ENCODE measurements at regions not wholly inside any gene's neighbourhood (a gene's known extent, or its start where the extent isn't known, plus 50 kb on each side); places are given as distances from the start of the nearest gene placed in this dataset.

DNA sequence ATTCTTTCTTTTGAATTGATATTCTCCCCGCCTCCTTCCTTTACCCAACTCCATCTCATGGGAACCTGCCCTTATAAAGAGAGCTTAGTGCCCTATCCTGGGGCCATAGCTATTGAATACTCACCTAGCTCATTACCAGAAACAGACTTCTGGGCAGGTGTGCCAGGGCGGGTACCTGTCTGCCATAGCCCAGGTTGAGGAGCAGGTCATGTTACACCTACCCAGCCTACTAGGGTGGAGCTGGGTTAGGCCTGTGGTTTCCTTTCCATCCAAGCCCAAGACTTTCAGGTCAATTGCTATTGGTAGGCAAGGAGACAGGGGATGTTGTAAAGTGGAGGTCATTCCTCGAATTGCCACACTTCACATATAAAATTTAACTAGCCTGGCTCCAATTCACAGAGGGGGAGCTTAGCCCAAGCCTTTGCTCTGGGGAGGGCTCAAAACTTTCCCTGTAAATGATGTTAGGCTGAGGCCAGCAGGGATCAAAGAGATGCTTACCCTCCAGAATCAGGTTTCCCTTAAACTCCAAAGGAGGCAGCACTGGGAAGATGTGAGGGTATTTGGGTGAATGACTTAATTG is 87.1 kb upstream of the IPO9 start:
- POLR2A ChIA-PET = interaction anchor here (1.2 kb wide), 1 partner anchor 49 kb away, joined by 3 read pairs; no protein-coding TSS in a partner anchor
- CTCF ChIA-PET = interaction anchor here (1.0 to 2.5 kb wide), 2 partner anchors 26 to 51 kb away, joined by 3 to 11 read pairs; no protein-coding TSS in a partner anchor
- TF ChIP-seq CTCF (IDR thresholded peaks at IDR 0.05; ENCODE audit: low read depth, low read length) = no peak
- no peaks in the 10 kb centered on the region; the same call in 1 of the 2 replicates for H3K9me3 ChIP-seq (ENCODE audit: control insufficient read depth, insufficient read depth, low read length)
- no peak overlapping the region for H3K27ac ChIP-seq (ENCODE audit: low read depth, low read length)
- H3K4me3 ChIP-seq (ENCODE audit: low read depth, low read length) = no peak overlapping the region
- DNase-seq (ENCODE audit: low read depth, low spot score) = no peak
- H3K27me3 ChIP-seq (ENCODE audit: control insufficient read depth, insufficient read depth, low read length) = no peaks in the 10 kb centered on the region

GRCh38 chr1:201742476-201742875 is 86.5 kb upstream of the IPO9 start:
- no peaks in the 10 kb centered on the region for H3K27me3 ChIP-seq (ENCODE audit: control insufficient read depth, insufficient read depth, low read length)
- no peak for TF ChIP-seq CTCF (IDR thresholded peaks at IDR 0.05; ENCODE audit: low read depth, low read length)
- no peak for DNase-seq (ENCODE audit: low read depth, low spot score)
- no peak overlapping the region for H3K4me3 ChIP-seq (ENCODE audit: low read depth, low read length)
- POLR2A ChIA-PET = interaction anchor here (1.2 kb wide), 1 partner anchor 49 kb away, joined by 3 read pairs; no protein-coding TSS in a partner anchor
- CTCF ChIA-PET = interaction anchor here (1.0 to 2.5 kb wide), 2 partner anchors 26 to 51 kb away, joined by 3 to 11 read pairs; no protein-coding TSS in a partner anchor
- no peaks in the 10 kb centered on the region; the same call in 1 of the 2 replicates for H3K9me3 ChIP-seq (ENCODE audit: control insufficient read depth, insufficient read depth, low read length)
- H3K27ac ChIP-seq (ENCODE audit: low read depth, low read length) = no peak overlapping the region

- ChIA-PET CTCF (interaction anchor here (2.5 kb wide), 1 partner anchor 50 kb away, joined by 11 read pairs; no protein-coding TSS in a partner anchor), POLR2A (interaction anchor here (1.1 to 1.2 kb wide), 2 partner anchors 28 to 48 kb away, joined by 3 to 4 read pairs; no protein-coding TSS in a partner anchor)
- H3K27ac ChIP-seq (ENCODE audit: low read depth, low read length) = no peak overlapping the region
- no peak for DNase-seq (ENCODE audit: low read depth, low spot score)
- TF ChIP-seq CTCF (IDR thresholded peaks at IDR 0.05; ENCODE audit: low read depth, low read length) = no peak
- H3K9me3 ChIP-seq (ENCODE audit: control insufficient read depth, insufficient read depth, low read length) = no peaks in the 10 kb centered on the region; the same call in 1 of the 2 replicates
- H3K27me3 ChIP-seq (ENCODE audit: control insufficient read depth, insufficient read depth, low read length) = no peaks in the 10 kb centered on the region
- no peak overlapping the region for H3K4me3 ChIP-seq (ENCODE audit: low read depth, low read length)
Observed at GRCh38 chr1:201742955-201743805, 85.8 kb upstream of the IPO9 start.

DNA sequence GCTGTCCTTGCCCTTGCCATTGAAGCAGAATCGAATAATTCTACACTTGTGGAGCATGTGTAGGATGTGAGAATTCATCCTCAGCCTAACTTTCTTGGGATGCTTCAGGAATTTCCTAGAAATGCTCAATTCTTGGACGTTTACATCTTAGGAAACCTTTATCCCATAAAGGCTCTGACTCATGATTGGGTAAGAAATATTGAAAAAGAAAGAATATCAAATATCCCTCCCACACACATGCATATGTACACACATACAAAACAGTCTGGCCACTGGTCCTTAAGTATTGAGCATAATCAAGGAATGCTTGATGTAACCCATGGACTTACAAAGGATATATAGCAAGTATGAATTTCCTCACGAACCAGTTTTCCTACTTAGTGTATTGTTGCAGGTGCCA is 83.9 kb upstream of the IPO9 start:
- DNase-seq (ENCODE audit: low read depth, low spot score) = peak; percentile 71
- no peak for TF ChIP-seq CTCF (IDR thresholded peaks at IDR 0.05; ENCODE audit: low read depth, low read length)
- ChIA-PET POLR2A (no interaction called here), CTCF (interaction anchor here (1.5 to 5.4 kb wide), 3 partner anchors 36 to 232 kb away, joined by 4 to 16 read pairs (median 6); no protein-coding TSS in a partner anchor)
- Histone ChIP-seq H3K4me3 (ENCODE audit: low read depth, low read length) (no peak overlapping the region), H3K27ac (ENCODE audit: low read depth, low read length) (no peak overlapping the region), H3K27me3 (ENCODE audit: control insufficient read depth, insufficient read depth, low read length) (no peaks in the 10 kb centered on the region), H3K9me3 (ENCODE audit: control insufficient read depth, insufficient read depth, low read length) (no peaks in the 10 kb centered on the region; the same call in 1 of the 2 replicates)
